Posterior vena cava (tissue), 2 donors: ENCODE measurements at regions not wholly inside any gene's neighbourhood (a gene's known extent, or its start where the extent isn't known, plus 50 kb on each side); places are given as distances from the start of the nearest gene placed in this dataset.

Experiments
- DNase-seq: peaks from one replicate; pipeline ENCODE4 v3.0.0-alpha.2; 2020; ENCODE audit warnings: low spot score
- intact Hi-C, 2 donors: fragments of 100-400 bp; cut with DNase I; formaldehyde crosslinking; loops; one replicate each; pipeline versions ENCODE4 v1.14.1 to v1.14.2; 2022 to 2023
- donor health status: DM: yes; HTN: yes; CAD: no.
- donor health status: DM: yes; HTN: yes; CAD: no.

GRCh38 chr6:167588181-167588919 lies 238.4 kb upstream of the AFDN start:
- intact Hi-C loops: no loop called here

GRCh38 chr6:167588920-167589614 lies 237.6 kb upstream of the AFDN start:
- peak; percentile 79 for DNase-seq
- intact Hi-C loops: no loop called here

More at GRCh38 chr6:167588181-167588919, 238.4 kb upstream of the AFDN start:
- peak; percentile 77 for DNase-seq

GRCh38 chr6:167589615-167589940 lies 237.1 kb upstream of the AFDN start:
- intact Hi-C loops: no loop called here
- no peak for DNase-seq

GRCh38 chr6:167590193-167590592 lies 236.5 kb upstream of the AFDN start:
- no peak for DNase-seq
- intact Hi-C loops: no loop called here
